GM23338 (cell line): ENCODE measurements at regions not wholly inside any gene's neighbourhood (a gene's known extent, or its start where the extent isn't known, plus 50 kb on each side); places are given as distances from the start of the nearest gene placed in this dataset.

Source experiments
- ATAC-seq: fragments of 200-7000 bp; cut with Tn5 transposase; 3 replicates; pipeline ENCODE4 v1.9.1; 2020
- DNase-seq: peaks from one replicate; pipeline ENCODE4 v3.0.0-alpha.2; 2015; ENCODE audit warnings: low spot score
- H2AFZ ChIP-seq: fragments of 200-600 bp; sonication (generic); 2 replicates; pipeline ENCODE4 v1.8.0; 2016; ENCODE audit warnings: antibody characterized with exemption, mild to moderate bottlenecking, moderate library complexity
- H3F3A ChIP-seq: fragments of 200-600 bp; sonication (generic); replicated peaks from 2 replicates; pipeline ENCODE4 v1.8.0; 2017; ENCODE audit warnings: antibody characterized with exemption, mixed run types, low read depth
- H3K27ac ChIP-seq: fragments of 200-600 bp; sonication (generic); 2 replicates; pipeline ENCODE4 v1.6.1; 2016; ENCODE audit warnings: low read depth
- H3K27me3 ChIP-seq: fragments of 200-600 bp; sonication (generic); 2 replicates; pipeline ENCODE4 v1.8.0; 2016; ENCODE audit warnings: mild to moderate bottlenecking, mixed run types, moderate library complexity; ENCODE audit not compliant: insufficient read depth
- H3K36me3 ChIP-seq: fragments of 200-600 bp; sonication (generic); 2 replicates; pipeline ENCODE4 v1.8.0; 2016; ENCODE audit warnings: mild to moderate bottlenecking; ENCODE audit not compliant: insufficient read depth
- H3K4me1 ChIP-seq: fragments of 200-600 bp; sonication (generic); 2 replicates; pipeline ENCODE4 v1.8.0; 2016; ENCODE audit warnings: mild to moderate bottlenecking, moderate library complexity; ENCODE audit not compliant: insufficient read depth
- H3K4me2 ChIP-seq: fragments of 200-600 bp; sonication (generic); 2 replicates; pipeline ENCODE4 v1.7.1; 2017; ENCODE audit warnings: mixed run types
- H3K4me3 ChIP-seq: fragments of 200-600 bp; sonication (generic); 2 replicates; pipeline ENCODE4 v1.6.1; 2016; ENCODE audit warnings: mixed run types
- H3K79me2 ChIP-seq: fragments of 200-600 bp; sonication (generic); replicated peaks from 2 replicates; pipeline ENCODE4 v1.8.0; 2017; ENCODE audit warnings: mild to moderate bottlenecking; ENCODE audit not compliant: insufficient read depth
- H3K9me2 ChIP-seq: fragments of 200-600 bp; sonication (generic); 2 replicates; pipeline ENCODE4 v1.8.0; 2017; ENCODE audit not compliant: insufficient read depth
- H4K20me1 ChIP-seq: fragments of 200-600 bp; sonication (generic); replicated peaks from 2 replicates; pipeline ENCODE4 v1.8.0; 2017; ENCODE audit warnings: mild to moderate bottlenecking; ENCODE audit not compliant: insufficient read depth
- H3K27ac Mint-ChIP-seq: 2 replicates; pipeline ENCODE4 v1.8.0; 2020; ENCODE audit warnings: inconsistent platforms, mild to moderate bottlenecking, moderate library complexity, mixed read lengths
- H3K27me3 Mint-ChIP-seq: 3 replicates; pipeline ENCODE4 v1.8.0; 2022; ENCODE audit warnings: low read depth, mild to moderate bottlenecking, moderate library complexity, mixed read lengths, inconsistent platforms; ENCODE audit not compliant: insufficient read depth, poor library complexity
- H3K36me3 Mint-ChIP-seq: 3 replicates; pipeline ENCODE4 v1.8.0; 2021; ENCODE audit warnings: low read depth, mild to moderate bottlenecking, inconsistent platforms, moderate library complexity, mixed read lengths
- H3K4me1 Mint-ChIP-seq: 3 replicates; pipeline ENCODE4 v1.8.0; 2020; ENCODE audit warnings: mild to moderate bottlenecking, inconsistent platforms, mixed read lengths
- H3K4me3 Mint-ChIP-seq: 3 replicates; pipeline ENCODE4 v1.8.0; 2021; ENCODE audit warnings: moderate library complexity, mild to moderate bottlenecking, inconsistent platforms, mixed read lengths
- H3K9me3 Mint-ChIP-seq: 3 replicates; pipeline ENCODE4 v1.8.0; 2020; ENCODE audit warnings: moderate library complexity, mild to moderate bottlenecking, inconsistent platforms, mixed read lengths
- CREB1 ChIP-seq: fragments of 250-450 bp; sonication (Bioruptor Pico); IDR thresholded peaks from 2 replicates; pipeline ENCODE4 v1.5.0; 2020; ENCODE audit warnings: low read depth, mild to moderate bottlenecking, moderate library complexity
- CTCF ChIP-seq, 2 experiments: fragments of 200-600 bp in 1 of 2; sonication (generic) in 1 of 2; conservative IDR thresholded peaks; 2 replicates each; pipeline versions ENCODE4 v1.5.1 to v1.6.1; 2016 to 2017; ENCODE audit warnings: antibody characterized with exemption in 2 of 2, low read depth in 2 of 2, mild to moderate bottlenecking in 2 of 2, moderate library complexity in 1 of 2
- ETS1 ChIP-seq: IDR thresholded peaks from 2 replicates; pipeline ENCODE4 v1.6.1; 2016; ENCODE audit warnings: antibody characterized with exemption
- EZH2 ChIP-seq: fragments of 200-600 bp; sonication (generic); IDR thresholded peaks from one replicate; pipeline ENCODE4 v1.8.0; 2017; ENCODE audit warnings: antibody characterized with exemption, mild to moderate bottlenecking, low read depth; ENCODE audit not compliant: unreplicated experiment
- EZH2phosphoT487 ChIP-seq: fragments of 200-600 bp; sonication (generic); IDR thresholded peaks from one replicate; pipeline ENCODE4 v1.8.1; 2018; ENCODE audit warnings: antibody characterized with exemption; ENCODE audit not compliant: unreplicated experiment
- NANOG ChIP-seq: IDR thresholded peaks from 2 replicates; pipeline ENCODE4 v1.6.1; 2016; ENCODE audit warnings: antibody characterized with exemption, borderline replicate concordance
- POLR2AphosphoS5 ChIP-seq: IDR thresholded peaks from 2 replicates; pipeline ENCODE4 v1.6.1; 2016; ENCODE audit warnings: antibody characterized with exemption, low read depth
- ZNF114 ChIP-seq: fragments of 250-450 bp; sonication (Bioruptor Pico); IDR thresholded peaks from 2 replicates; pipeline ENCODE4 v1.5.0; 2020; ENCODE audit warnings: mild to moderate bottlenecking, moderate library complexity
- ZNF331 ChIP-seq: fragments of 250-450 bp; sonication (Bioruptor Pico); IDR thresholded peaks from 2 replicates; pipeline ENCODE4 v1.5.0; 2020; ENCODE audit warnings: low read depth, mild to moderate bottlenecking, moderate library complexity
- ZNF462 ChIP-seq: fragments of 250-450 bp; sonication (Bioruptor Pico); IDR thresholded peaks from 2 replicates; pipeline ENCODE4 v1.5.0; 2020; ENCODE audit warnings: mild to moderate bottlenecking, moderate library complexity

DNA sequence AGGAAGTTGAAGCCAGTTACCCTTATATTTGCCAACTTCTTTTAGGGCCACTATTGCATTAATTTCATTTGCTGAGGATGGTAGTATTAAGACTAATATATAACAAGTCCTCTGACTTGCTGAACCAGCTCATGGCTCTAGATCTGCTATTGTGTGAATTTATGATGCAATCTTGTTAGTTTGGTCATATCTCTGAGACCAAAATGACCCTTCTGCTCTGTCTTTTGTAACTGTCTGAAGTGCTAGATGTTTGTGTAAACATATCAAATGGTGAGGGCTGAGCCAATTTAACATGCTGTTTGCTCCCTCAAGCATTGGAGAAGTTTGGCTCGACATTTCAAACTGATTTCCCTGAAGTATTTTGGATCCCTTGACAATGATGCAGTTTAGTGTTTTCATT, 106.9 kb upstream of the PTGFR start (continued):
- TF ChIP-seq ZNF462: no peak

GRCh38 chr1:78385744-78386462, 104.9 kb upstream of the PTGFR start:
- no peak for TF ChIP-seq ZNF331 (CRISPR knock-in tag)
- no peak for TF ChIP-seq CTCF (conservative IDR thresholded peaks at IDR 0.05; ENCODE audit: low read depth in 2 of 2)
- TF ChIP-seq ETS1: no peak
- no peak for TF ChIP-seq EZH2phosphoT487
- no peak for TF ChIP-seq EZH2
- no peak for TF ChIP-seq NANOG
- no peak for TF ChIP-seq ZNF114 (CRISPR knock-in tag)
- no peak for TF ChIP-seq CREB1
- TF ChIP-seq POLR2AphosphoS5: no peak
- no peak for ATAC-seq
- Histone ChIP-seq H3K36me3 (no peaks in the 10 kb centered on the region), H3K79me2 (no peaks in the 10 kb centered on the region), H3K9me2 (no peaks in the 10 kb centered on the region), H4K20me1 (no peaks in the 10 kb centered on the region), H3K4me1 (no peaks in the 10 kb centered on the region; the same call in 1 of the 2 replicates), H3K4me3 (no peak overlapping the region), H3K27ac (no peak overlapping the region), H2AFZ (no peak overlapping the region), H3F3A (no peaks in the 10 kb centered on the region), H3K27me3 (no peaks in the 10 kb centered on the region), H3K4me2 (no peak overlapping the region)
- no peak for DNase-seq
- H3K4me1 Mint-ChIP-seq: peaks cover 7% of the 10 kb centered on the region
- H3K27me3 Mint-ChIP-seq: no peaks in the 10 kb centered on the region
- no peak overlapping the region for H3K27ac Mint-ChIP-seq
- no peaks in the 10 kb centered on the region for H3K36me3 Mint-ChIP-seq
- H3K4me3 Mint-ChIP-seq: no peak overlapping the region
- H3K9me3 Mint-ChIP-seq: no peaks in the 10 kb centered on the region
